GM23248 (cell line): ENCODE measurements at regions not wholly inside any gene's neighbourhood (a gene's known extent, or its start where the extent isn't known, plus 50 kb on each side); places are given as distances from the start of the nearest gene placed in this dataset.

Experiments
- EZH2 ChIP-seq: fragments of 200-600 bp; sonication (generic); IDR thresholded peaks from 2 replicates; pipeline ENCODE4 v1.6.1; 2018; ENCODE audit warnings: antibody characterized with exemption, mild to moderate bottlenecking; ENCODE audit not compliant: insufficient read depth, poor library complexity, severe bottlenecking
- EZH2phosphoT487 ChIP-seq: fragments of 200-600 bp; sonication (generic); IDR thresholded peaks from 2 replicates; pipeline ENCODE4 v1.6.1; 2018; ENCODE audit warnings: antibody characterized with exemption, moderate library complexity, mild to moderate bottlenecking, low read depth; ENCODE audit not compliant: insufficient read depth

- TF ChIP-seq EZH2, result no peak
- TF ChIP-seq EZH2phosphoT487, result no peak
These were observed 444.2 kb upstream of the CYLC2 start for GRCh38 chr9:102550886-102551285.
